Epithelial cell of proximal tubule (primary cell): ENCODE measurements at regions not wholly inside any gene's neighbourhood (a gene's known extent, or its start where the extent isn't known, plus 50 kb on each side); places are given as distances from the start of the nearest gene placed in this dataset.
A peak's percentile ranks its signal among the peaks of the same experiment; 100 is the strongest.
"Not testable (repeated sequence)": the region's sequence is repeated elsewhere in the genome, so short reads cannot be mapped to it uniquely, and the experiment has no call there.

Experiments used
- DNase-seq: peaks from one replicate; pipeline ENCODE4 v3.0.0-alpha.2; 2011; ENCODE audit warnings: low read depth
- H3K4me3 ChIP-seq: 2 replicates; pipeline ENCODE4 v1.5.1; 2011; ENCODE audit warnings: low read depth, mild to moderate bottlenecking, low read length
- CTCF ChIP-seq: conservative IDR thresholded peaks from 2 replicates; pipeline ENCODE4 v1.5.1; 2012; ENCODE audit warnings: low read depth, mild to moderate bottlenecking, low read length

DNA sequence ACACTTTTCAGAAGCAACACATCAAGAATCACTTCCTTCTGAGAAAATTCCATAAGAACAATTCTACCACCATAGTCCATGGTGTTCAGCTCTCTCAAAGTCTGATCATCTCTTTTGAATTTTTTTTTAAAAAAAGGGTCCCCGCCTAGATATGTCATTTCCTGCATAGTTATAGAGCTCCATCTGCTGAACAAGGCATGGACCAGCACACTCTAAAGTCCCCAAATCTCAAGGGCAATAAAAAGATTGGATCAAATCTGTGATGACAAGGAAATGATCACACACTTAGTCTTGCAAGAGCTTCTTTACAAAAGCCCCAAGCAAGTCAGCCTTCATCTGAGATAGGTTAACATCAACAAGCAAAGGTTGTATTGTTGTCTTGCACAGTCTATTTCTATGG, 100.7 kb upstream of the STMND1 start:
- no peak for DNase-seq
- peak; percentile 6 for TF ChIP-seq CTCF
- H3K4me3 ChIP-seq, result no peak overlapping the region

GRCh38 chr6:16999491-17000436, 102.1 kb upstream of the STMND1 start:
- DNase-seq, result no peak
- no peak overlapping the region for H3K4me3 ChIP-seq
- no peak for TF ChIP-seq CTCF

DNA sequence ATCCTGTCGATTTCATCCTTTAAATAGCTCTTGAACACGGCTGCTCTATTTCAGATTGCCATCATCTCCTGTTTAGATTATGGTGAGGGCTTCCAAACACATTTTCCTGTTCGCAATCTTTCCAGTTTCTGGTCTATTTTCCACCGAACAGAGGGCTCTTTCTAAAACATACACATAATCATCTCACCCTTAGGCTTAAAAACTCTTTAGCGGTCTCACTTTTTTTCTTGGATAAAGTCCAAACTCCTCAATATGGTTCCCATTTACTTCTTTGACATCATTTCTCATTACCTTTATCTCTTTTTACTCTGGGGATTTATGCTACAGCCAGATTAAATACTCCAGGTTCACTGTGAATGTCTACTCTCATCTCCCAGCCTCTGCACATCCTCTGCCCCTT, 103.4 kb upstream of the STMND1 start:
- DNase-seq, result no peak
- no peak for TF ChIP-seq CTCF
- H3K4me3 ChIP-seq, result no peak overlapping the region

DNA sequence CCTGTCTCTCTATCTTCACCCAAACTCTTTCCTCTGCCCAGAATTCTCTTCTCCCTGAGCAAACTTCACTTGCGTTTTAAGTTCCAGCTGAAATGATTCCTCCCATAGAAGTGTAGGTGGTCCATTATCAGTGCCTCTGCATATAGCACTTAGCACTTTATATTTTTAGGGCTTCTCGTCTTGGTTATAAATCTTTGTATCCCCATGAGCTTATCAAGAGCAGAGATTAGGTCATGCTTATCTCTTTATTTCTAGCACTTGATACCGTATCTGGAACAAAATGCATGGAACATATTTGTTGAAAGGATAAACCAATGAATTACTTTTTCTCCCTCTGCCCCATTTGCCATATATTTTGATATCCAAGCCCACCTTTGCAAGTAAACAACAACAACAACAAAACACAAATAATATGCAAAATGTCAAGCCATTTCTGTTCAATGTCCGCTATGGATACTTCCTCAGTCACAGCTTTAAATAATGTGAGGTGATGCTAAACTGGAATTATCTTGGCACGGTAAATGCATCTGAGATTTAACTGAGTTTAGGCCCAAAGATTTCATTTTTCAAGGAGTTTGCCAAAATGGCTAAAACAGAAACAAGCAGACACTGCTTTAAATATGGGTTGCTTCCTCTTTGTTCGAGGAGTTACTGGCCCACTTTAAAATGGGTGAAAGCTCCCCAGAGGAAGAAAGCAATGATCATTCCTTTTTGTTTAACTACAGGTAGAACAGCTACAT, 106.2 kb upstream of the STMND1 start:
- no peak for DNase-seq
- no peak overlapping the region for H3K4me3 ChIP-seq
- TF ChIP-seq CTCF, result no peak

DNA sequence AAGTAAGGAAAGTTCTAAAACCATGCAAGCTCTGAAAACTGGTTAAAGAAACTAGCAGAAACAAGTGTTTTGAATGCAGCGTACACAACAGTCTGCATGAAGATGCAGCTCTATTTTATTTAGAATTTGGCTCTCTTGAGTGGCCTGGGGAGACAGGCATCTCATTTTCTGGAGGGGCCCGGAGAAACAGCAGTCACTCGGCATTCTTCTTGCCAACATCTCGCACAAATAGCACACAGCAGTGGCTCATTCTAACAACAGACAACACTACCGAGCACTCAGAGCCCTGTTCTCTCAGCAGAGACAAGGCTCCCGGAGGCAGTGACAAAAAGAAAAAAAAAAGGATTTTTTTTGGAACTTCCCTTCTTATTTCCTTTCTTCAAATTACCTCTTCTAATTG, 108.5 kb upstream of the STMND1 start:
- TF ChIP-seq CTCF, result no peak
- DNase-seq, result no peak
- no peak overlapping the region for H3K4me3 ChIP-seq

- no peak overlapping the region for H3K4me3 ChIP-seq
- no peak for TF ChIP-seq CTCF
- DNase-seq, result no peak
These were observed 109.7 kb upstream of the STMND1 start for GRCh38 chr6:16991981-16992629.

DNA sequence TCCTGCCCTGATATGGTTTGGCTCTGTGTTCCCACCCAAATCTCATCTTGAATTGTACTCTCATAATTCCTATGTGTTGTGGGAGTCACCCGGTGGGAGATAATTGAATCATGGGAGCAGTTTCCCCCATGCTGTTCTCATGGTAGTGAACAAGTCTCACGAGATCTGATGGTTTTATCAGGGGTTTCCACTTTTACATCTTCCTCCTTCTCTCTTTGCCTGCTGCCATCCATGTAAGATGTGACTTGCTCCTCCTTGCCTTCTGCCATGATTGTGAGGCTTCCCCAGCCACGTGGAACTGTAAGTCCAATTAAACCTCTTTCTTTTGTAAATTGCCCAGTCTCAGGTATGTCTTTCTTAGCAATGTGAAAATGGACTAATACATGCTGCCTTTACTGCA, 111.9 kb upstream of the STMND1 start:
- not testable (repeated sequence) for H3K4me3 ChIP-seq, DNase-seq
